ENCODE measurements at regions not wholly inside any gene's neighbourhood (a gene's known extent, or its start where the extent isn't known, plus 50 kb on each side); places are given as distances from the start of the nearest gene placed in this dataset.

DNA sequence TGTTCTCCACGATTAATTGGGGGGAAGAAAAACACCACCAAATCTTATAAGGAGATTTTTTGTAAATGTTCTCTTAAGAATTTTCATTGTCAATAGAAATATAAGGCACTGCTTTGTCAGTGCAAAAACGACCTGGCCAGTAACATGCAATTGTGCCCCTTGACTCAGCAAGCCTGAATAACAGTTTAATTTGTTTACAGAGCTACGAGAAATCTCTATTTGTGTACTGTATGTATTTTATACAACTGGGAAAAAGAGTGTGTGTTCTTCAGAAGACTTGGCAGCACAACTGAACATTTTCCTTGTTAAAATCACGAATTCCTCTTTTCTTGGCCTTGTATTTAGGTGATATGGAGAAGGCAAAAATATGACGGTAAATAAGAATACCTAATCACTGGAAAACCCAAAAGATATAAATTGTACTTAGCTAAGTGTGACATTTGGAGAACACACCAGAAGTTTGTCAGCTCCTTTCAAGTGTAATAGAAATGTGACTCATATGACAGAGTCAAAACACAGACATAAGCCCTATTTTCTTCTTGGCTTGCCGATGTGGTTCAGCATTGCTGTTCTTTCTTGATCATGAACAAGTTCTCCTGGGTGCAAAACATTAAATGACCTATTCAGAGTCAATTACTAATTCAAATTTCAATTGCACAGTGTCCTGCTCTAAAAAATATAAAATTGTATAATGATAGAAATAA, 945.0 kb upstream of the INTU start:
- TF ChIP-seq, protein P1, sequence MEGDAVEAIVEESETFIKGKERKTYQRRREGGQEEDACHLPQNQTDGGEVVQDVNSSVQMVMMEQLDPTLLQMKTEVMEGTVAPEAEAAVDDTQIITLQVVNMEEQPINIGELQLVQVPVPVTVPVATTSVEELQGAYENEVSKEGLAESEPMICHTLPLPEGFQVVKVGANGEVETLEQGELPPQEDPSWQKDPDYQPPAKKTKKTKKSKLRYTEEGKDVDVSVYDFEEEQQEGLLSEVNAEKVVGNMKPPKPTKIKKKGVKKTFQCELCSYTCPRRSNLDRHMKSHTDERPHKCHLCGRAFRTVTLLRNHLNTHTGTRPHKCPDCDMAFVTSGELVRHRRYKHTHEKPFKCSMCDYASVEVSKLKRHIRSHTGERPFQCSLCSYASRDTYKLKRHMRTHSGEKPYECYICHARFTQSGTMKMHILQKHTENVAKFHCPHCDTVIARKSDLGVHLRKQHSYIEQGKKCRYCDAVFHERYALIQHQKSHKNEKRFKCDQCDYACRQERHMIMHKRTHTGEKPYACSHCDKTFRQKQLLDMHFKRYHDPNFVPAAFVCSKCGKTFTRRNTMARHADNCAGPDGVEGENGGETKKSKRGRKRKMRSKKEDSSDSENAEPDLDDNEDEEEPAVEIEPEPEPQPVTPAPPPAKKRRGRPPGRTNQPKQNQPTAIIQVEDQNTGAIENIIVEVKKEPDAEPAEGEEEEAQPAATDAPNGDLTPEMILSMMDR (IDR thresholded peaks at IDR 0.05; ENCODE audit: borderline replicate concordance, insufficient read depth, low read depth, low read length) = no peak
- no peak overlapping the region for H3K4me3 ChIP-seq (ENCODE audit: low read depth, low read length)

DNA sequence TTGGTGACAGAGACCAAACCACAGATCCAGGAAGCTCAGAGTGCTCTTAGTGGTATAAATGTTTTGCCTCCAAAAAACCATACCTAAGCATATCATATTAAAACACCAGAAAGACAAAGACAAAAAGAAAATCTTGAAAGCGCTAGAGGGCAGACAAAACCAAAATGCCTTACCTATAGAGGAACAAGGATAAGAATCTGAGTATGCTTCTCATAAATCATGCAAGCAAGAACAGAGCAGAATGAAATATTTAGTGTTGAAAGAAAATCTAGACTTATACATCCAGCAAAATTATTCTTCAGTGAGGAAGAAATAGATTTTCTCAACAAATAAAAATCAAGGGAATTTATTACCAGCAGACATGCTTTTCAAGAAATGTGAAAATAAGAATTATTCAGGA, 941.0 kb upstream of the INTU start:
- TF ChIP-seq, protein P1 (IDR thresholded peaks at IDR 0.05; ENCODE audit: borderline replicate concordance, insufficient read depth, low read depth, low read length) = no peak
- H3K4me3 ChIP-seq (ENCODE audit: low read depth, low read length) = no peak overlapping the region

DNA sequence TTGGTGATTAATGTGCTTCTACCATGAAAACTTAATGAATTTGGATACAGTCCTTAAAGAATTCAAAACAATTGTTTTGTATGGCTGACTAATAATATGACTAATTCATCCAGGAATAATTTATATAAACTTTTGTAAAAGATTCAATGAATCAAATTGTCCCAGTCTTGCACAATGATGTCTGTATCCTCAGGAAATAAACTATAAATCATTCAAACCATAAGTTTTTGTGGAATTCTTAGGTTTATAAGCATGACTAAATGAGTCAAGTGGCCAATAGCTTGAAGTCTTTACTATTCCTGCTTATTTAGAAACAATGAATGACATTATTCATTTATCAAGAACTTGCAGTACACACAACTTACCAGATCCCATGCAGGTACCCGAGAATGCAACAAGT, 935.0 kb upstream of the INTU start:
- TF ChIP-seq, protein P1 (IDR thresholded peaks at IDR 0.05; ENCODE audit: borderline replicate concordance, insufficient read depth, low read depth, low read length) = no peak
- no peak overlapping the region for H3K4me3 ChIP-seq (ENCODE audit: low read depth, low read length)

DNA sequence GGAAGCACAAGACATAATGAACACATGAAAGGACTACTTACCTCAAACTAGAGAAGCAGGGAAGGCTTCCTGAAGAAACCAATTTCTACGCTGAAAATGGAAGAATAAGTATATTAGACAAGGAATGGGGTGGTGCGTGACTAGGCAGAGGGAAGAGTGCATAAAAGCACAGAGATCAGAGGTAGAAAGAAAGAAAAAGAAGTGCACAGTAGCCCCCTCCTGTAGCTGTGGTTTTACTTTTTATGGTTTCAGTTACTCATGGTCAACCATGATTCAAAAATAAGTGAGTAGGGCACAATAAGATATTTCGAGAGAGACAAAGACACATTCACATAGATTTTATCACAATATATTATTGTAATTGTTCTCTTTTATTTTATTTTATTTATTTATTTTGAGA, 934.5 kb upstream of the INTU start:
- TF ChIP-seq, protein P1 (IDR thresholded peaks at IDR 0.05; ENCODE audit: borderline replicate concordance, insufficient read depth, low read depth, low read length) = no peak
- H3K4me3 ChIP-seq (ENCODE audit: low read depth, low read length) = no peak overlapping the region

DNA sequence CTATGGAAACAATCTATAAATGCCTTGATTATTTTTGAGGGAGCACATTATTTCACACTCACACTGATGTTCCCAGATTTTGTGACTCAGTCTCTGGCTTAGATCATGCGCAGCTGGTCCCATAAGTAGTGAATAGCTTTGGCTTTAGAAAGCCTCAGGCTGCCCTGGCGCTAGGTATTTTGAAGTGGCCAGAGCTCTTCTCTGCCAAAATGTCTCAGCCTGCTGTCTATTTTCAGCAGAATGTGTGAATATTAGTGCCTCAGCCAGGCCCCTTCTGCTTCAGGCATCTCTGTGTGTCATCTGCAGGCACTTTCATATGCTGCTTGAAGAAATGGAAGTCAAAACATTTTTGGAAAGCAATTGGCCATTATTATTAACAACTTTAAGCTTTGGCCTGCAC, 931.0 kb upstream of the INTU start:
- no peak overlapping the region for H3K4me3 ChIP-seq (ENCODE audit: low read depth, low read length)
- TF ChIP-seq, protein P1 (IDR thresholded peaks at IDR 0.05; ENCODE audit: borderline replicate concordance, insufficient read depth, low read depth, low read length) = no peak

DNA sequence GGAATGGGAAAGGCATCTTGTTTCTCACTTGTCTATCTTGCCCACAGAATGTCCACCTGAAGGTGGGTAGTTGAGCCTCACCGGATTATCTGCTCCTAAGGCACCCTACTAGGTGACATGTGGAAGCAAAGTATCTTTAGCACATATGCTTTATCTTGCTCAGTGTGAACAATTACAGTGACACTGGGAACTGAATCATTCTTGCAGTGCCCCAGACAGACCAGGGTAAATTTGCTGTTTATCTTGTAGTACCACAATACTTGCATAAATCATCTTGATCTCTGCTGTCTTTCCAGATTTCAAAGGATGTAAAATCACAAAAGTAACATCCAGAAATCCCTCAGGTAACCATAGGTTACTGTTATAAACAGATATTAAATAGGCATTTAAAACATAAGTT, 930.0 kb upstream of the INTU start:
- TF ChIP-seq, protein P1 (IDR thresholded peaks at IDR 0.05; ENCODE audit: borderline replicate concordance, insufficient read depth, low read depth, low read length) = no peak
- H3K4me3 ChIP-seq (ENCODE audit: low read depth, low read length) = no peak overlapping the region

DNA sequence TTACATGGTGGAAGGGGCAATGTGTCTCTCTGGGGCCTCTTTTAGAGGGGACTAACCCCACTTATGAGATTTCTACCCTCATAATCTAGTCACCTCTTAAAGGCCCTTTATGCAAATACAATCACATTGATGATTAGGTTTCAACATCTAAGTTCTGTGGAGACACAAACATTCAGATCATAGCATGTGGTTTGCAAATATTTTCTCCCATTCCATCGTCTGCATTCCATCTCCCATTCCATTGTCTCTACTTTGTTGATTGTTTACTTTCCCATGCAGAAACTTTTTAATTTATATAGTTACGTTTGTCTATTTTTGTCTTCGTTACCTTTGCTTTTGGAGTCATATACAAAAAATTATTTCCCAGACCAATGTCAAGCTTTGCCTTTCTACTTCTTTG, 927.5 kb upstream of the INTU start:
- H3K4me3 ChIP-seq (ENCODE audit: low read depth, low read length) = no peak overlapping the region
- TF ChIP-seq, protein P1 (IDR thresholded peaks at IDR 0.05; ENCODE audit: borderline replicate concordance, insufficient read depth, low read depth, low read length) = no peak

Measured in GM12875 (cell line).